ENCODE measurements at regions not wholly inside any gene's neighbourhood (a gene's known extent, or its start where the extent isn't known, plus 50 kb on each side); places are given as distances from the start of the nearest gene placed in this dataset.

- TF ChIP-seq CTCF (IDR thresholded peaks at IDR 0.05) (no peak), ZFX (IDR thresholded peaks at IDR 0.05; ENCODE audit: borderline replicate concordance) (no peak)
Measured at GRCh38 chr2:177326005-177326404, 61.5 kb upstream of the NFE2L2 start.

Data from 22Rv1 (cell line).